Fibroblast of mammary gland (primary cell): ENCODE measurements at regions not wholly inside any gene's neighbourhood (a gene's known extent, or its start where the extent isn't known, plus 50 kb on each side); places are given as distances from the start of the nearest gene placed in this dataset.

Source experiments
- DNase-seq: peaks from one replicate; pipeline ENCODE4 v3.0.0-alpha.2; 2010; ENCODE audit warnings: low read depth
- H3K4me3 ChIP-seq: 2 replicates; pipeline ENCODE4 v1.5.1; 2011; ENCODE audit warnings: low read depth, mild to moderate bottlenecking, low read length, moderate library complexity; ENCODE audit not compliant: control insufficient read depth
- TF ChIP-seq, protein P1 (sequence below): conservative IDR thresholded peaks from 2 replicates; pipeline ENCODE4 v1.5.1; 2011; ENCODE audit warnings: low read depth, low read length, inconsistent platforms; ENCODE audit not compliant: control insufficient read depth, insufficient read depth

GRCh38 chr13:53460796-53461195 is 432.2 kb downstream of the OLFM4 start:
- TF ChIP-seq, protein P1, sequence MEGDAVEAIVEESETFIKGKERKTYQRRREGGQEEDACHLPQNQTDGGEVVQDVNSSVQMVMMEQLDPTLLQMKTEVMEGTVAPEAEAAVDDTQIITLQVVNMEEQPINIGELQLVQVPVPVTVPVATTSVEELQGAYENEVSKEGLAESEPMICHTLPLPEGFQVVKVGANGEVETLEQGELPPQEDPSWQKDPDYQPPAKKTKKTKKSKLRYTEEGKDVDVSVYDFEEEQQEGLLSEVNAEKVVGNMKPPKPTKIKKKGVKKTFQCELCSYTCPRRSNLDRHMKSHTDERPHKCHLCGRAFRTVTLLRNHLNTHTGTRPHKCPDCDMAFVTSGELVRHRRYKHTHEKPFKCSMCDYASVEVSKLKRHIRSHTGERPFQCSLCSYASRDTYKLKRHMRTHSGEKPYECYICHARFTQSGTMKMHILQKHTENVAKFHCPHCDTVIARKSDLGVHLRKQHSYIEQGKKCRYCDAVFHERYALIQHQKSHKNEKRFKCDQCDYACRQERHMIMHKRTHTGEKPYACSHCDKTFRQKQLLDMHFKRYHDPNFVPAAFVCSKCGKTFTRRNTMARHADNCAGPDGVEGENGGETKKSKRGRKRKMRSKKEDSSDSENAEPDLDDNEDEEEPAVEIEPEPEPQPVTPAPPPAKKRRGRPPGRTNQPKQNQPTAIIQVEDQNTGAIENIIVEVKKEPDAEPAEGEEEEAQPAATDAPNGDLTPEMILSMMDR: no peak
- DNase-seq: no peak

GRCh38 chr13:53463106-53463505 is 434.5 kb downstream of the OLFM4 start:
- no peak for DNase-seq
- H3K4me3 ChIP-seq: no peak overlapping the region
- TF ChIP-seq, protein P1: no peak

More at GRCh38 chr13:53460796-53461195, 432.2 kb downstream of the OLFM4 start:
- H3K4me3 ChIP-seq: no peak overlapping the region

DNA sequence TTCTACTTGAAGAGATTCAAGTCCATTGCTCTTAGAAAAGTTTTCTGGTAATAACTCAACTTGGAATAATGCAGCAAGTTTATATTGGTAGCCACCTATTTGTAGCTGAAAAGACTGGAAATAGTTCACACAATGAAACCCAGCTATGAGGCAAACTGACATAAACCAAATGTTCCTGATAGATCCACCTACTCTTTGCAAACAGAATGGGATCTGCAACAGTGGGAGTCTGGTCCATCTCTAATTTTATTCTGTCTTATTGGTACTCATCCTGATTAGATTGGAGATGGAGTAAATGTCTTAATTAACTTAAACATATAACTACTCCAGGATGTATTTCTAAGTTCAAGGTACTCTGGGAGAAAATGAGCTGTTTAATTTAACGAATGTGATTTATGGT is 438.0 kb downstream of the OLFM4 start:
- DNase-seq: no peak
- TF ChIP-seq, protein P1: no peak
- no peak overlapping the region for H3K4me3 ChIP-seq

DNA sequence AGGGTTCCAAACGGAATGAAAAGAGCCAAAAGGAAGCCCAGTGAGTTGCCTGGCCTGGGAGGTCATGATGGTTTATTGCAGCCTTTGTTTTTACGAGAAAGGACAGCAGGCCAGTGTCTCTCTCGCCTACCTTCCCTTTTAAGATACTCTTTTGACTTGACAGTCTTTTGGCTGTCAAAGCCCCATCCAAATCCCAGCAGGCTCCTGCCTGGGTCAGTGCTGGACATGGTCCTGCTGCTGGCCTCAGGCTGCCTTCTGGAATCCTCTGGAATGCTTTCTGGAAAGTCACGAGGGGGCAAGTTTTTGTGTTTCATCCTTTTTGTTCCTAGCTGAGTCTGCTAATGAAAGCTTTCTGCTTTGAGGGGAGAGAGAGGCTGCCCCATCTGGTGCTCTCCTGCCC is 444.8 kb downstream of the OLFM4 start:
- DNase-seq: no peak
- TF ChIP-seq, protein P1: no peak
- no peak overlapping the region for H3K4me3 ChIP-seq

GRCh38 chr13:53474878-53475277 is 446.3 kb downstream of the OLFM4 start:
- TF ChIP-seq, protein P1: no peak
- no peak for DNase-seq
- no peak overlapping the region for H3K4me3 ChIP-seq

- TF ChIP-seq, protein P1: no peak
- no peak overlapping the region for H3K4me3 ChIP-seq
- DNase-seq: no peak
Measured at GRCh38 chr13:53490752-53491151, 462.1 kb downstream of the OLFM4 start.

- no peak overlapping the region for H3K4me3 ChIP-seq
- TF ChIP-seq, protein P1: no peak
- DNase-seq: no peak
Measured at GRCh38 chr13:53494406-53494805, 465.8 kb downstream of the OLFM4 start.
